ENCODE measurements at regions not wholly inside any gene's neighbourhood (a gene's known extent, or its start where the extent isn't known, plus 50 kb on each side); places are given as distances from the start of the nearest gene placed in this dataset.

DNA sequence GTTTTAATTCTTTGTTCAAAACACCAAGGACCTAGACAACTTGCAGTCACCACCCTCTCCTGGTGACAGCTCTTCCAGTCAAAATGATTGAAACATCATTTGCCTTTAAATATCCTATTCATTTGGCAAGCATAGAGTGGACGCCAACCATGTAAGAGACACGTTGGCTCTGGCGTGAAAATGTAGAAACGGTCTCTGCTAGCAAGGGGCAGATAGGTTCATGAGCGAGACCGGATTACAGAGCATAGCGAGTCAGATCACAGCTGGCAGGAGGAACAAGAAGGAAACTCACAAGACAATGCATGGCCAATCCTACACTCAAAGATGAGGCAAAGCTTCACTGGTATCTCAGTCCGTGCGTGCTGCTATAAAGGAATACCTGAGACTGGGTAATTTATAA is 759.5 kb downstream of the UQCRFS1 start:
- intact Hi-C loops (cut with DNase I), result no loop called here
- no peak overlapping the region for H3K4me3 ChIP-seq
- no peaks in the 10 kb centered on the region for H3K4me1 ChIP-seq (replicated peaks in 1 of 2)
- no peak for TF ChIP-seq POLR2A (IDR thresholded peaks at IDR 0.05)
- peaks cover 3% of the 10 kb centered on the region for H3K27me3 ChIP-seq
- 86 to 92% (median 87%) methylated on average over 9 of the region's 9 CpGs for WGBS, 4 donors
- no peak overlapping the region for H3K27ac ChIP-seq
- H3K9me3 ChIP-seq (replicated peaks in 1 of 3), result no peaks in the 10 kb centered on the region
- DNase-seq, result no peak
- H3K36me3 ChIP-seq (replicated peaks in 1 of 2), result no peaks in the 10 kb centered on the region

DNA sequence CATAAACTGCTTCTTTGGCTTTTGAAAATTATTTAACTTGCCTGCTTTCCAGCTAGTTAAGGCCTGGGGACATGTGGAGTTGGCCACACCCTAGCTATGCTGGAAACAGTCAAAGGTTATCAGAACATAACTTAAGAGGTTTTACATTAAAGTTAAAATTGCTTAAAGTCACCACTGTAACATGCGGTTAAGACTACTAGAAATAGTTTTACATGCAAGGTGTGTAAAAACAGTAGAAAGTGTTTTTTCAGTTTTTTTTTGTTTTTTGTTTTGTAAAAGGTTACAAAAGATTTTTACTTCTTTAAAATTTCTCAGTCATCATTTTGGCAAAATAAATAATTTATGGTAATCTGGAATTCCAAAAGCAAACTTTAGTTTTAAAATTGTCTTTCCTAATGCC is 763.1 kb downstream of the UQCRFS1 start:
- no peak overlapping the region for H3K4me3 ChIP-seq
- H3K9me3 ChIP-seq (replicated peaks in 1 of 3), result no peaks in the 10 kb centered on the region
- intact Hi-C loops (cut with DNase I), result no loop called here
- no peaks in the 10 kb centered on the region for H3K4me1 ChIP-seq (replicated peaks in 1 of 2)
- WGBS, 4 donors, result 75 to 81% (median 78%) methylated on average over 1 of the region's 1 CpG
- DNase-seq, result no peak
- TF ChIP-seq, protein P1, sequence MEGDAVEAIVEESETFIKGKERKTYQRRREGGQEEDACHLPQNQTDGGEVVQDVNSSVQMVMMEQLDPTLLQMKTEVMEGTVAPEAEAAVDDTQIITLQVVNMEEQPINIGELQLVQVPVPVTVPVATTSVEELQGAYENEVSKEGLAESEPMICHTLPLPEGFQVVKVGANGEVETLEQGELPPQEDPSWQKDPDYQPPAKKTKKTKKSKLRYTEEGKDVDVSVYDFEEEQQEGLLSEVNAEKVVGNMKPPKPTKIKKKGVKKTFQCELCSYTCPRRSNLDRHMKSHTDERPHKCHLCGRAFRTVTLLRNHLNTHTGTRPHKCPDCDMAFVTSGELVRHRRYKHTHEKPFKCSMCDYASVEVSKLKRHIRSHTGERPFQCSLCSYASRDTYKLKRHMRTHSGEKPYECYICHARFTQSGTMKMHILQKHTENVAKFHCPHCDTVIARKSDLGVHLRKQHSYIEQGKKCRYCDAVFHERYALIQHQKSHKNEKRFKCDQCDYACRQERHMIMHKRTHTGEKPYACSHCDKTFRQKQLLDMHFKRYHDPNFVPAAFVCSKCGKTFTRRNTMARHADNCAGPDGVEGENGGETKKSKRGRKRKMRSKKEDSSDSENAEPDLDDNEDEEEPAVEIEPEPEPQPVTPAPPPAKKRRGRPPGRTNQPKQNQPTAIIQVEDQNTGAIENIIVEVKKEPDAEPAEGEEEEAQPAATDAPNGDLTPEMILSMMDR (IDR thresholded peaks at IDR 0.05), result no peak
- no peaks in the 10 kb centered on the region for H3K27me3 ChIP-seq
- no peaks in the 10 kb centered on the region for H3K36me3 ChIP-seq (replicated peaks in 1 of 2)
- no peak overlapping the region for H3K27ac ChIP-seq

DNA sequence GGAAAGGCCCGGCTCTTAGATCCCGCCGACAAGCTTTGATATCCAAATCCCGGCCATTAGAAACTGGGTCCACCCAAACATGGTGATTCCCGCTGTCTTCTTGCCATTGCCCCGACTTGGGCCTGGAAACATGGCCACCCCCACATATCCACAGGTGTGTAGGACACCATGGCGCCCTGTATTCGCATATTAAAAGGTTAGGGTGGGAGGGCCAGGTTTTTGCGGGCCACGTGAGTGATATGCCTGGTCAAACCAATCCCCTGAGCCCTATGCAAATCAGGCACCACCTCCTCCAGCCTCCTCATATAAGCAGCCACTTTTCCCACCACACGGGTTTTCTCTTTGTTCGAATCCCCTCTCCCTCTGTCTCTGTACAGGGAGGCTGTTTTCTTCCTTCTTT is 766.4 kb downstream of the UQCRFS1 start:
- no peak overlapping the region for H3K4me3 ChIP-seq
- TF ChIP-seq, protein P1 (IDR thresholded peaks at IDR 0.05), result no peak
- no peak for TF ChIP-seq POLR2A (IDR thresholded peaks at IDR 0.05)
- intact Hi-C loops (cut with DNase I), result no loop called here
- no peak for DNase-seq
- H3K4me1 ChIP-seq (replicated peaks in 1 of 2), result no peaks in the 10 kb centered on the region
- WGBS, 4 donors, result 85 to 89% (median 87%) methylated on average over 12 of the region's 12 CpGs
- no peaks in the 10 kb centered on the region for H3K36me3 ChIP-seq (replicated peaks in 1 of 2)
- no peak overlapping the region for H3K27ac ChIP-seq
- H3K27me3 ChIP-seq, result no peaks in the 10 kb centered on the region
- H3K9me3 ChIP-seq (replicated peaks in 1 of 3), result no peaks in the 10 kb centered on the region

DNA sequence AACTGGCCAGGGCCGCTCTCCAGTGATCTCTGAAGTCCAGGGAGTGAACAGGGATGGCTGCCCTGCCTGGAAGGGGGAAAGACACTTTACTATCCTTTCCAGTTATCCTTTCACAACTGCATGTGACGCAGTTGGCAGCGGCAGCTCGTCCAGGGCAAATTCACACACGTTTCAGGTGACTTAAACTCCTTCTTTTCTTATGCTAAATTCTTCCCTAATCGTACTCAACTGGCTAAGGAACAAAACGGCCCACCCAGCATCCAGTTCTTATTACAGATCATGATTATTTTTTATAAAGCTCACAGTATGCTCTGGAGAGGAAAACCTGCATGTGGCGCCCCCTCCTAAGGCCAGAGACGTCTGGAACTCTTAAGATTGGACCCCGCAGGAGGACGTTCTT is 767.1 kb downstream of the UQCRFS1 start:
- Histone ChIP-seq H3K27me3 (no peaks in the 10 kb centered on the region), H3K36me3 (replicated peaks in 1 of 2) (no peaks in the 10 kb centered on the region), H3K4me1 (replicated peaks in 1 of 2) (no peaks in the 10 kb centered on the region), H3K9me3 (replicated peaks in 1 of 3) (no peaks in the 10 kb centered on the region), H3K27ac (no peak overlapping the region), H3K4me3 (no peak overlapping the region)
- TF ChIP-seq, protein P1 (IDR thresholded peaks at IDR 0.05), result no peak
- no peak for TF ChIP-seq POLR2A (IDR thresholded peaks at IDR 0.05)
- intact Hi-C loops (cut with DNase I), result no loop called here
- WGBS, 4 donors, result 71 to 82% (median 75%) methylated on average over 11 of the region's 11 CpGs
- no peak for DNase-seq

DNA sequence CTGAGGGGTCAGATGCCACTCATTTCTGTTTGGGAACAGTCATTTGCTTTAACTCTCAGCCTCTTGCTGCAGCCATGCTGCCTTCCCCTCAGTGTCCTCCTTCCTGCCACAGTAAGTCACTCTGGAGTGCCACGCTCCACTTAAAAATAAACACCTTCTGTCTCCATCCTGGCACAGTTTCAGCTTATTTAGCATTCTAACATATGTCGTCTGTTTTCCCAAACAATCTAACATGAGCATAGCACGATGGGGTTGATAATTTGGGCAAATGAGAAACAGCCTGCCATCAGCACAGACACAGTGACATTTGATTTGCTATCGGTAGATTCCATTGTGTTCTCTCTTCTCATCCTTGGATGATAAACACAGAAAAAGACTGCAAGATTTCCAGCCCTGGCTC is 768.6 kb downstream of the UQCRFS1 start:
- WGBS, 4 donors, result 64 to 69% (median 66%) methylated on average over 4 of the region's 4 CpGs
- no peaks in the 10 kb centered on the region for H3K9me3 ChIP-seq (replicated peaks in 1 of 3)

More for the DNA sequence above, 768.6 kb downstream of the UQCRFS1 start:
- H3K36me3 ChIP-seq (replicated peaks in 1 of 2), result no peaks in the 10 kb centered on the region
- H3K27me3 ChIP-seq, result no peaks in the 10 kb centered on the region
- DNase-seq, result no peak
- H3K4me3 ChIP-seq, result no peak overlapping the region
- TF ChIP-seq, protein P1 (IDR thresholded peaks at IDR 0.05), result no peak
- TF ChIP-seq POLR2A (IDR thresholded peaks at IDR 0.05), result no peak
- no peaks in the 10 kb centered on the region for H3K4me1 ChIP-seq (replicated peaks in 1 of 2)
- intact Hi-C loops (cut with DNase I), result no loop called here
- no peak overlapping the region for H3K27ac ChIP-seq
